Neural cell (in vitro differentiated cells): ENCODE measurements at regions not wholly inside any gene's neighbourhood (a gene's known extent, or its start where the extent isn't known, plus 50 kb on each side); places are given as distances from the start of the nearest gene placed in this dataset.

Experiments used
- H2AFZ ChIP-seq: fragments of 200-600, 300-800 bp; sonication (generic), shearing (Covaris generic); 2 replicates; pipeline ENCODE4 v1.6.0; 2014; ENCODE audit warnings: low read depth, mild to moderate bottlenecking, antibody characterized with exemption, low read length, moderate library complexity
- H3F3A ChIP-seq: fragments of 200-600 bp; shearing (Covaris generic); 2 replicates; pipeline ENCODE4 v1.6.1; 2016; ENCODE audit warnings: mild to moderate bottlenecking, moderate library complexity, mixed read lengths, antibody characterized with exemption, low read length; ENCODE audit not compliant: insufficient read depth, poor library complexity, severe bottlenecking
- H3K27ac ChIP-seq: fragments of 200-600, 300-800 bp; sonication (generic), shearing (Covaris generic); 2 replicates; pipeline ENCODE4 v1.5.1; 2014; ENCODE audit warnings: mild to moderate bottlenecking, low read length, moderate library complexity
- H3K27me3 ChIP-seq: fragments of 300-800, 200-600 bp; sonication (generic), shearing (Covaris generic); 2 replicates; pipeline ENCODE4 v1.6.0; 2014; ENCODE audit warnings: mild to moderate bottlenecking, low read depth, low read length, moderate library complexity; ENCODE audit not compliant: insufficient read depth
- H3K36me3 ChIP-seq: fragments of 300-800, 200-600 bp; sonication (generic), shearing (Covaris generic); 2 replicates; pipeline ENCODE4 v1.5.1; 2014; ENCODE audit warnings: mild to moderate bottlenecking, antibody characterized with exemption, low read length, moderate library complexity; ENCODE audit not compliant: insufficient read depth
- H3K4me2 ChIP-seq: fragments of 300-800, 200-600 bp; sonication (generic), shearing (Covaris generic); 2 replicates; pipeline ENCODE4 v1.6.0; 2014; ENCODE audit warnings: mild to moderate bottlenecking, low read length
- H3K4me3 ChIP-seq: fragments of 300-800, 200-600 bp; sonication (generic), shearing (Covaris generic); 2 replicates; pipeline ENCODE4 v1.5.1; 2014; ENCODE audit warnings: mild to moderate bottlenecking, low read length, moderate library complexity
- H3K79me2 ChIP-seq: fragments of 200-600 bp; shearing (Covaris generic); replicated peaks from 2 replicates; pipeline ENCODE4 v1.6.0; 2014; ENCODE audit warnings: mild to moderate bottlenecking, low read length, moderate library complexity; ENCODE audit not compliant: insufficient read depth
- H3K9ac ChIP-seq: fragments of 300-800, 200-600 bp; sonication (generic), shearing (Covaris generic); 2 replicates; pipeline ENCODE4 v1.6.1; 2016; ENCODE audit warnings: mild to moderate bottlenecking, low read length, mixed read lengths
- H3K9me2 ChIP-seq: fragments of 200-600 bp; shearing (Covaris generic); 2 replicates; pipeline ENCODE4 v1.6.1; 2016; ENCODE audit warnings: mild to moderate bottlenecking, low read length, mixed read lengths; ENCODE audit not compliant: insufficient read depth
- H3K9me3 ChIP-seq: fragments of 200-600, 300-800 bp; sonication (generic), shearing (Covaris generic); 2 replicates; pipeline ENCODE4 v1.6.1; 2016; ENCODE audit warnings: mild to moderate bottlenecking, mixed run types, low read length, moderate library complexity, mixed read lengths
- H4K20me1 ChIP-seq: fragments of 200-600 bp; shearing (Covaris generic); 2 replicates; pipeline ENCODE4 v1.6.1; 2016; ENCODE audit warnings: mild to moderate bottlenecking, mixed run types; ENCODE audit not compliant: insufficient read depth
- CTCF ChIP-seq: fragments of 450-650 bp; IDR thresholded peaks from 2 replicates; pipeline ENCODE4 v1.5.1; 2014; ENCODE audit warnings: antibody characterized with exemption, mild to moderate bottlenecking, moderate library complexity; ENCODE audit not compliant: poor library complexity, severe bottlenecking
- EP300 ChIP-seq: fragments of 450-650 bp; conservative IDR thresholded peaks from 2 replicates; pipeline ENCODE4 v1.6.1; 2014; ENCODE audit warnings: antibody characterized with exemption, mild to moderate bottlenecking, moderate library complexity; ENCODE audit not compliant: poor library complexity, severe bottlenecking
- EZH2 ChIP-seq: fragments of 200-600, 300-800 bp; shearing (Covaris generic), sonication (generic); IDR thresholded peaks from 2 replicates; pipeline ENCODE4 v1.6.1; 2014; ENCODE audit warnings: antibody characterized with exemption, low read length, borderline replicate concordance, mild to moderate bottlenecking; ENCODE audit not compliant: insufficient read depth, poor library complexity, severe bottlenecking
- MXI1 ChIP-seq: fragments of 450-650 bp; conservative IDR thresholded peaks from 2 replicates; pipeline ENCODE4 v1.6.1; 2014; ENCODE audit warnings: antibody characterized with exemption, mild to moderate bottlenecking; ENCODE audit not compliant: poor library complexity, severe bottlenecking
- POLR2AphosphoS5 ChIP-seq: IDR thresholded peaks from 2 replicates; pipeline ENCODE4 v1.6.1; 2012
- RAD21 ChIP-seq: fragments of 450-650 bp; conservative IDR thresholded peaks from 2 replicates; pipeline ENCODE4 v1.6.1; 2014; ENCODE audit warnings: antibody characterized with exemption, mild to moderate bottlenecking, moderate library complexity
- REST ChIP-seq: IDR thresholded peaks from 2 replicates; pipeline ENCODE4 v1.6.1; 2012; ENCODE audit warnings: borderline replicate concordance
- SMC3 ChIP-seq: fragments of 450-650 bp; conservative IDR thresholded peaks from 2 replicates; pipeline ENCODE4 v1.6.1; 2014; ENCODE audit warnings: antibody characterized with exemption, mild to moderate bottlenecking, moderate library complexity; ENCODE audit not compliant: poor library complexity
- TAF1 ChIP-seq: IDR thresholded peaks from 2 replicates; pipeline ENCODE4 v1.6.1; 2012; ENCODE audit warnings: low read depth

- Histone ChIP-seq H3K9ac (no peak overlapping the region), H3K4me2 (no peak overlapping the region), H3K36me3 (no peaks in the 10 kb centered on the region), H3K9me3 (no peaks in the 10 kb centered on the region), H3K27ac (no peak overlapping the region), H2AFZ (no peak overlapping the region), H3K27me3 (no peaks in the 10 kb centered on the region), H3K9me2 (no peaks in the 10 kb centered on the region), H3F3A (no peaks in the 10 kb centered on the region), H3K79me2 (no peaks in the 10 kb centered on the region), H4K20me1 (no peaks in the 10 kb centered on the region), H3K4me3 (no peak overlapping the region)
- TF ChIP-seq RAD21, result no peak
- no peak for TF ChIP-seq SMC3
- no peak for TF ChIP-seq CTCF
- TF ChIP-seq EZH2, result no peak
- no peak for TF ChIP-seq EP300
- no peak for TF ChIP-seq MXI1
- TF ChIP-seq POLR2AphosphoS5, result no peak
- TF ChIP-seq REST, result no peak
- no peak for TF ChIP-seq TAF1
Observed at GRCh38 chr10:84571146-84571545, 242.8 kb downstream of the CCSER2 start.

GRCh38 chr10:84574102-84574501, 245.7 kb downstream of the CCSER2 start:
- no peaks in the 10 kb centered on the region for H3K9me3 ChIP-seq
- H3K9me2 ChIP-seq, result no peaks in the 10 kb centered on the region
- TF ChIP-seq SMC3 (no peak), CTCF (peak; percentile 22)
- no peaks in the 10 kb centered on the region for H3K79me2 ChIP-seq
- no peak overlapping the region for H3K27ac ChIP-seq
- no peak overlapping the region for H2AFZ ChIP-seq
- no peaks in the 10 kb centered on the region for H3F3A ChIP-seq
- no peak overlapping the region for H3K9ac ChIP-seq
- no peak overlapping the region for H3K4me2 ChIP-seq
- H3K36me3 ChIP-seq, result no peaks in the 10 kb centered on the region
- H3K27me3 ChIP-seq, result no peaks in the 10 kb centered on the region
- H4K20me1 ChIP-seq, result no peaks in the 10 kb centered on the region
- no peak overlapping the region for H3K4me3 ChIP-seq
